GM23338 (cell line): ENCODE measurements at regions not wholly inside any gene's neighbourhood (a gene's known extent, or its start where the extent isn't known, plus 50 kb on each side); places are given as distances from the start of the nearest gene placed in this dataset.

ENCODE experiments used
- ATAC-seq: fragments of 200-7000 bp; cut with Tn5 transposase; 3 replicates; pipeline ENCODE4 v1.9.1; 2020
- DNase-seq: peaks from one replicate; pipeline ENCODE4 v3.0.0-alpha.2; 2015; ENCODE audit warnings: low spot score
- H2AFZ ChIP-seq: fragments of 200-600 bp; sonication (generic); 2 replicates; pipeline ENCODE4 v1.8.0; 2016; ENCODE audit warnings: antibody characterized with exemption, mild to moderate bottlenecking, moderate library complexity
- H3F3A ChIP-seq: fragments of 200-600 bp; sonication (generic); replicated peaks from 2 replicates; pipeline ENCODE4 v1.8.0; 2017; ENCODE audit warnings: antibody characterized with exemption, mixed run types, low read depth
- H3K27ac ChIP-seq: fragments of 200-600 bp; sonication (generic); 2 replicates; pipeline ENCODE4 v1.6.1; 2016; ENCODE audit warnings: low read depth
- H3K27me3 ChIP-seq: fragments of 200-600 bp; sonication (generic); 2 replicates; pipeline ENCODE4 v1.8.0; 2016; ENCODE audit warnings: mild to moderate bottlenecking, mixed run types, moderate library complexity; ENCODE audit not compliant: insufficient read depth
- H3K36me3 ChIP-seq: fragments of 200-600 bp; sonication (generic); 2 replicates; pipeline ENCODE4 v1.8.0; 2016; ENCODE audit warnings: mild to moderate bottlenecking; ENCODE audit not compliant: insufficient read depth
- H3K4me1 ChIP-seq: fragments of 200-600 bp; sonication (generic); 2 replicates; pipeline ENCODE4 v1.8.0; 2016; ENCODE audit warnings: mild to moderate bottlenecking, moderate library complexity; ENCODE audit not compliant: insufficient read depth
- H3K4me2 ChIP-seq: fragments of 200-600 bp; sonication (generic); 2 replicates; pipeline ENCODE4 v1.7.1; 2017; ENCODE audit warnings: mixed run types
- H3K4me3 ChIP-seq: fragments of 200-600 bp; sonication (generic); 2 replicates; pipeline ENCODE4 v1.6.1; 2016; ENCODE audit warnings: mixed run types
- H3K79me2 ChIP-seq: fragments of 200-600 bp; sonication (generic); replicated peaks from 2 replicates; pipeline ENCODE4 v1.8.0; 2017; ENCODE audit warnings: mild to moderate bottlenecking; ENCODE audit not compliant: insufficient read depth
- H3K9me2 ChIP-seq: fragments of 200-600 bp; sonication (generic); 2 replicates; pipeline ENCODE4 v1.8.0; 2017; ENCODE audit not compliant: insufficient read depth
- H4K20me1 ChIP-seq: fragments of 200-600 bp; sonication (generic); replicated peaks from 2 replicates; pipeline ENCODE4 v1.8.0; 2017; ENCODE audit warnings: mild to moderate bottlenecking; ENCODE audit not compliant: insufficient read depth
- H3K27ac Mint-ChIP-seq: 2 replicates; pipeline ENCODE4 v1.8.0; 2020; ENCODE audit warnings: inconsistent platforms, mild to moderate bottlenecking, moderate library complexity, mixed read lengths
- H3K27me3 Mint-ChIP-seq: 3 replicates; pipeline ENCODE4 v1.8.0; 2022; ENCODE audit warnings: low read depth, mild to moderate bottlenecking, moderate library complexity, mixed read lengths, inconsistent platforms; ENCODE audit not compliant: insufficient read depth, poor library complexity
- H3K36me3 Mint-ChIP-seq: 3 replicates; pipeline ENCODE4 v1.8.0; 2021; ENCODE audit warnings: low read depth, mild to moderate bottlenecking, inconsistent platforms, moderate library complexity, mixed read lengths
- H3K4me1 Mint-ChIP-seq: 3 replicates; pipeline ENCODE4 v1.8.0; 2020; ENCODE audit warnings: mild to moderate bottlenecking, inconsistent platforms, mixed read lengths
- H3K4me3 Mint-ChIP-seq: 3 replicates; pipeline ENCODE4 v1.8.0; 2021; ENCODE audit warnings: moderate library complexity, mild to moderate bottlenecking, inconsistent platforms, mixed read lengths
- H3K9me3 Mint-ChIP-seq: 3 replicates; pipeline ENCODE4 v1.8.0; 2020; ENCODE audit warnings: moderate library complexity, mild to moderate bottlenecking, inconsistent platforms, mixed read lengths
- CREB1 ChIP-seq: fragments of 250-450 bp; sonication (Bioruptor Pico); IDR thresholded peaks from 2 replicates; pipeline ENCODE4 v1.5.0; 2020; ENCODE audit warnings: low read depth, mild to moderate bottlenecking, moderate library complexity
- CTCF ChIP-seq, 2 experiments: fragments of 200-600 bp in 1 of 2; sonication (generic) in 1 of 2; conservative IDR thresholded peaks; 2 replicates each; pipeline versions ENCODE4 v1.5.1 to v1.6.1; 2016 to 2017; ENCODE audit warnings: antibody characterized with exemption in 2 of 2, low read depth in 2 of 2, mild to moderate bottlenecking in 2 of 2, moderate library complexity in 1 of 2
- ETS1 ChIP-seq: IDR thresholded peaks from 2 replicates; pipeline ENCODE4 v1.6.1; 2016; ENCODE audit warnings: antibody characterized with exemption
- EZH2 ChIP-seq: fragments of 200-600 bp; sonication (generic); IDR thresholded peaks from one replicate; pipeline ENCODE4 v1.8.0; 2017; ENCODE audit warnings: antibody characterized with exemption, mild to moderate bottlenecking, low read depth; ENCODE audit not compliant: unreplicated experiment
- EZH2phosphoT487 ChIP-seq: fragments of 200-600 bp; sonication (generic); IDR thresholded peaks from one replicate; pipeline ENCODE4 v1.8.1; 2018; ENCODE audit warnings: antibody characterized with exemption; ENCODE audit not compliant: unreplicated experiment
- JUNB ChIP-seq: IDR thresholded peaks from one replicate; pipeline ENCODE4 v1.6.1; 2016; ENCODE audit warnings: antibody characterized with exemption; ENCODE audit not compliant: unreplicated experiment
- NANOG ChIP-seq: IDR thresholded peaks from 2 replicates; pipeline ENCODE4 v1.6.1; 2016; ENCODE audit warnings: antibody characterized with exemption, borderline replicate concordance
- REST ChIP-seq: IDR thresholded peaks from one replicate; pipeline ENCODE4 v1.6.1; 2018; ENCODE audit warnings: antibody characterized with exemption; ENCODE audit not compliant: unreplicated experiment
- ZNF114 ChIP-seq: fragments of 250-450 bp; sonication (Bioruptor Pico); IDR thresholded peaks from 2 replicates; pipeline ENCODE4 v1.5.0; 2020; ENCODE audit warnings: mild to moderate bottlenecking, moderate library complexity
- ZNF331 ChIP-seq: fragments of 250-450 bp; sonication (Bioruptor Pico); IDR thresholded peaks from 2 replicates; pipeline ENCODE4 v1.5.0; 2020; ENCODE audit warnings: low read depth, mild to moderate bottlenecking, moderate library complexity
- ZNF462 ChIP-seq: fragments of 250-450 bp; sonication (Bioruptor Pico); IDR thresholded peaks from 2 replicates; pipeline ENCODE4 v1.5.0; 2020; ENCODE audit warnings: mild to moderate bottlenecking, moderate library complexity

- TF ChIP-seq ZNF114 (CRISPR knock-in tag): no peak
Observed at GRCh38 chr10:28190196-28190595, 112.7 kb downstream of the MPP7 start (continued).

- no peaks in the 10 kb centered on the region for H3K9me2 ChIP-seq
- no peak overlapping the region for H3K4me3 ChIP-seq
- ATAC-seq (no peak), DNase-seq (no peak)
- H3F3A ChIP-seq: no peaks in the 10 kb centered on the region
- H3K27me3 ChIP-seq: no peaks in the 10 kb centered on the region
- no peak overlapping the region for H2AFZ ChIP-seq
- H3K27me3 Mint-ChIP-seq: no peaks in the 10 kb centered on the region
- H3K4me2 ChIP-seq: no peak overlapping the region
- no peaks in the 10 kb centered on the region for H3K4me1 ChIP-seq
- H3K27ac Mint-ChIP-seq: no peak overlapping the region
- no peaks in the 10 kb centered on the region for H3K36me3 Mint-ChIP-seq
- H4K20me1 ChIP-seq: no peaks in the 10 kb centered on the region
- no peak overlapping the region for H3K4me3 Mint-ChIP-seq
- H3K79me2 ChIP-seq: no peaks in the 10 kb centered on the region
- TF ChIP-seq JUNB (no peak), REST (no peak), ZNF462 (no peak), CTCF (conservative IDR thresholded peaks at IDR 0.05; ENCODE audit: low read depth in 2 of 2) (no peak), NANOG (no peak), ETS1 (no peak), EZH2 (no peak), ZNF114 (CRISPR knock-in tag) (no peak), ZNF331 (CRISPR knock-in tag) (no peak), CREB1 (no peak), EZH2phosphoT487 (no peak)
- H3K4me1 Mint-ChIP-seq: peaks cover 2% of the 10 kb centered on the region; the same call in 1 of the 3 replicates
- H3K36me3 ChIP-seq: no peaks in the 10 kb centered on the region
- H3K9me3 Mint-ChIP-seq: no peaks in the 10 kb centered on the region
- no peak overlapping the region for H3K27ac ChIP-seq
Observed at GRCh38 chr10:28188526-28188925, 114.3 kb downstream of the MPP7 start.
